ENCODE measurements at regions not wholly inside any gene's neighbourhood (a gene's known extent, or its start where the extent isn't known, plus 50 kb on each side); places are given as distances from the start of the nearest gene placed in this dataset.
"Not testable (repeated sequence)": the region's sequence is repeated elsewhere in the genome, so short reads cannot be mapped to it uniquely, and the experiment has no call there.

DNA sequence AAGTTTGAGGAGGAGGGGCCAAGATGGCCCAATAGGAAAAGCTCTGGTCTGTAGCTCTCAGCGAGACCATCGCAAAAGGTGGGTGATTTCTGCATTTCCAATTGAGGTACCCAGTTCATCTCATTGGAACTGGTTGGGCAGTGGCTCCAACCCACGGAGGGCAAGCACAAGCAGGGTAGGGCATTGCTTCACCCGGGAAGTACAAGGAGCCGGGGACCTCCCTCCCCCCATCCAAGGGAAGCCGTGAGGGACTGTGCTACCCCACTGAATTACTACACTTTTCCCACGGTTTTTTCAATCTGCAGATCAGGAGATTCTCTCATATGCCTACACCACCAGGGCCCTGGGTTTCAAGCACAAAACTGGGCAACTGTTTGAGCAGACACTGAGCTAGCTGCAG is 58.0 kb upstream of the EFCAB3 start:
- no peak for DNase-seq (ENCODE audit: low read depth)

DNA sequence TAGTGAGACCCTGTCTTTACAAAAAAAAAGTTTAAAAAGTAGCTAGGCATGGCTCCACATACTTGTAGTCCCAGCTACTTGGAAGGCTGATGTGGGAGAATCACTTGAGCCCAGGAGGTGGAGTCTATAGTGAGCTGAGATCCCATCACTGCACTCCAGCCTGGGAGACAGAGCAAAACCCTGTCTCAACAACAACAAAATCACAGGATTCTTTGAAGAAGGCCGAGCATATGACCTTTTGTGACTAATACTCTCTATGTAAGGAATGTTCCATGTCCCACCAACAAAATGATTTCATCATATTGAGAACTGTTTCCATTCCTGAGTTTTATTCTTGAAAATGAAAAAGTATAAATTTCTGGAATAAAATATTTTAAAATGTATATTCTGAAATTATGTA is 58.9 kb upstream of the EFCAB3 start:
- DNase-seq (ENCODE audit: low read depth): peak; percentile 26

DNA sequence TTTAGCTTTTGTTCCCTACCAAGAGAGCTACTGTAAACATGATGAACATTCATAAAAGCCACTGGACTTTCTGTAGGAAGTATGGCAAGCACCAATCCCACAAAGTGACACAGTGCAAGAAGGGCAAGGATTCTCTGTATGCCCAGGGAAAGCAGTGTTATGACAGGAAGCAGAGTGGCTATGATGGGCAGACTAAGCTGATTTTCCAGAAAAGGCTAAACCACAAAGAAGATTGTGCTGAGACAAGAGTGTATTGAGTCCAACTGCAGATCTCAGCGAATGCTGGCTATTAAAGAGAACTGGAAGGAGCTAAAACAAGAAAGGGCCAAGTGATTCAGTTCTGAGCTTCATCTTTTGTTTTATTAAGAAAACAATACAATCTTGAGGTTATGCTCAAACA is 60.5 kb upstream of the EFCAB3 start:
- DNase-seq (ENCODE audit: low read depth): no peak

DNA sequence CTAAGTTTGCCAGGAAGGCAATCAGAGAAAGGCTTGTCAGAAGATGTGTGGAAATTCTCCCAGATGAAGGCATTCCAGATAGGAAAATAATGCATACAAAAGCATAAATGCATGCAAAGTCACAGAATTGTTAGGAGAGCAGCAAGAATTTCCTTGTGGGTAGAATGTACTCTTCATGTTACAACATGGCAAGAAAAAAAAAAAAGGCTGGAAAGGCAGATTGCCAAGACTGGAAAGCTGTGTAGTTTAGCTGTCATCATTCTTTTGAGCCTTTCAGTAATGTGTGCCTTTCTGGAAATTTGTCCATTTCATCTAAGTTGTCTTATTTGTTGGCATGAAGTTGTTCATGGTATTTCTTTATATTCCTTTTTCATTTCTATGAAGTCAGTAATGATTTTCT is 71.0 kb upstream of the EFCAB3 start:
- DNase-seq (ENCODE audit: low read depth): no peak

DNA sequence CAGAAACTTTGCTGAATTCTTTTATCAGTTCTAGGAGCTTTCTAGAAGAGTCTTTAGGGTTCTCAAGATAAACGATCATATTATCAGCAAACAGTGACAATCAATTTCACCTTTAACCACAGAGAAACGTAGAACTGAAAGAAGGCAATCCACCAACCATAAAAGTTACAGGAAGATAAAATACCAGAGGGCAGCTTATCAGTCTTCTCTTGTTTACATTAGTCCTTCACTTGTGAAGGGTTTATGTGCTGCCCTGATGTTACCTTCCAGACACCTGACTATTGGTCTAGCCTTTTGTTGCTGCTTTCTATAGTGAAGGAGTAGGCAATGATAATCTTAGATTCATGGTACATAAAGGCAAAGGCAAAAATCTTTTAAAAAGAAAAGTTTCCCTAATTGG is 73.2 kb upstream of the EFCAB3 start:
- no peak for DNase-seq (ENCODE audit: low read depth)

DNA sequence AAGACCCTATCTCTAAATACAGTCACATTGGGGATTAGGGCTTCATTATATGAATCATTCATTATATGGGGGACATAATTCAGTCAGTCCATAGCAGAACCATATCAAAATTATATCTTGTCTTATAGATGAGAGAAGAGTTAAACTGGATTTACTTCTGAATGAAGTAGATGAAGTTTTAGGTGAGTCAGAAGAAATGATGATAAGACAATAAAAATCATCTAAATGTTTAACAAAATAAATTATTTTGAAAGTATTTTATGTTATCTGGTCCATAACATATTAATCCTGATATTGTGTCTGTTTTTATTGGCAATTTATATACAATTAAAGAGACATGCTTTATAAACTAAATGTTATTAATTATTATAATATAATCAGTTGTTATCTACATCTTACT is 76.9 kb upstream of the EFCAB3 start:
- DNase-seq (ENCODE audit: low read depth): no peak

DNA sequence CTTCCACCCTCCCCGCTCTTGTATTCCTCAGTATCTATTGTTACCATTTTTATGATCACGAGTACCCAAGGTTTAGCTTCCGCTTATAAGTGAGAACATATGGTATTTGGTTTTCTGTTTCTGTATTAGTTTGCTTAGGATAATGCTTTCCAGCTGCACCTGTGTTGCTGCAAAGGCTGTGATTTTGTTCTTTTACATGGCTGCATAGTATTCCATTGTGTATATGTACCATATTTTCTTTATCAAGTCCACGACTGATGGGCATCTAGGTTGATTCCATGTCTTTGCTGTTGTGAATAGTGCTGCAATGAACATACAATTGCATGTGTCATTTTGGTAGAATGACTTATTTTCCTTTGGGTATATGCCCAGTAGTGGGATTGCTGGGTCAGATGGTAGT is 79.7 kb upstream of the EFCAB3 start:
- DNase-seq (ENCODE audit: low read depth): no peak

DNA sequence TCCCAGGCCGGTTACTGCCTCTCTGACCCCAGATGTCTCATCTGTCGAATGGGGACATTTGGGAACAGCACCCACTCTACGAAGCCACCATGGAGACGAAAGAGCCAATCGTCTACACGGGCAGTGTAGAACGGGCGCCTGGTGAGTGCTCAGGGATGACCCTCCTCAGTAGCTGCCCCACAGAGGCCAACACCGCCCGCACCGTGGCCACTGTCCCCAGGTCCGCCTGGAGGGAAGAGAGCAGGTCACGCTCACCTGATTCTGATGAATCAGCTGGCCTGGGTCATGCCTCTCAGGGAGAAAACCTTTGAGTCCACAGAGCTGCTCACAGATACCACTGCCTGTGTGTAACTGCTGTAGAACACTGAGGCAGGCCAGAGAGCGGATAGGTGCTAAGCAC is 105.1 kb upstream of the EFCAB3 start:
- DNase-seq (ENCODE audit: low read depth): not testable (repeated sequence)

DNA sequence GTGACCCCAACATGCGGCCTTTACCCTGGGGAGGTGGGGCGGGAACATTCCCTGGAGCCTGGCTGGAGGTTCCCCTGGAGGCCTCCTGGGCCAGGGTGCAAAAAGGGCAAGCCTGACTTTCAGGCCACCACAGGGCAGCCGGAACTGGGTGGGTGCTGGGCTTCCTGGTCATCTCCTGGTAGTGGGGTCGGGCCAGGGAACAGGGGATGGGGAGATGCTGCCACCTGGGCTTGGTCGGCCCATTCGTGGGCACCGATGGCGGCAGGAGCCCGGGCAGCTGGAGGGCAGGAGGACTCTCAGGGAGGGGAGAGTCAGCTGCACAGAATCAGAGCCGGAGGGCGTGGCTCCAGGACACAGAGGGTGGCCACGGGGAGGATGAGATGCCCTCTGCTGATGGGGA is 112.0 kb upstream of the EFCAB3 start:
- not testable (repeated sequence) for DNase-seq (ENCODE audit: low read depth)

DNA sequence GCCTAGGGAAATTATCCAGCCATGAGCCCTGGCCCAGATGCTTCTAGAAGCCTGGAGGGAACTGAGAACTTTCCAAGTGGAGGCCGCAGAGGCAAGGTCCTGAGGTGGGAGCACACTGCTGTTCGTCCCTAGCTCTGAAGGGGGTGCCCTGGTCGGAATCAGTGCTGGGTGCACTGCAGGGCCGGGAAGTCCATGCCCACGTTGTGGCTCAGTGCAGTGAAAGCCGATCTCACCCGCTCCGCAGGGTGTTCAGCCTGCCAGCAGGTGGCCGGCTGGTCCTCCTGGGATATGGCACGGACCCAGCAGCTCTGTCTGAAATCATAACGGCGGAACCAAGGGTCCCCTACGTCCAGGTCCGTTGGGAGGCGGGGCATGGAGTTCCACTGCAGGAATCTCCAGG is 115.4 kb upstream of the EFCAB3 start:
- DNase-seq (ENCODE audit: low read depth): not testable (repeated sequence)

DNA sequence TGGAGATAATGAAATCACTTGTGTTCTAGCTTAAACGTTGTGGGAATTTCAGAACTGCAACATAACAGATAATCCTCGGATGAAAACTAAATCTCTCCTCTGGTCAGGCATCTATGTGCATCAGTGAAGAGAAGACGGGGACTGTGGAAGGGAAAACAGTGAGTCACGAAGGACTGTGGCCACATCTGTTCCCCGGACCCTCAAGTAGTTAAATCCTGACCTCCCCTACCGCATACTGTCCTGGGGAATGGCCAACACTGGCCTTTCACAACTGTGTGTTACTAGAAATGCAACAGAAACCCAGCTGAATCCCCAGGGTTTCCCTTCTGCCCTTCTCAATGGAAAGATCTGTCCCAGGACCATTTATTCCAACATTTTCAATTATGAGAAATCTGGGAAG is 124.6 kb upstream of the EFCAB3 start:
- DNase-seq (ENCODE audit: low read depth): peak; percentile 60

DNA sequence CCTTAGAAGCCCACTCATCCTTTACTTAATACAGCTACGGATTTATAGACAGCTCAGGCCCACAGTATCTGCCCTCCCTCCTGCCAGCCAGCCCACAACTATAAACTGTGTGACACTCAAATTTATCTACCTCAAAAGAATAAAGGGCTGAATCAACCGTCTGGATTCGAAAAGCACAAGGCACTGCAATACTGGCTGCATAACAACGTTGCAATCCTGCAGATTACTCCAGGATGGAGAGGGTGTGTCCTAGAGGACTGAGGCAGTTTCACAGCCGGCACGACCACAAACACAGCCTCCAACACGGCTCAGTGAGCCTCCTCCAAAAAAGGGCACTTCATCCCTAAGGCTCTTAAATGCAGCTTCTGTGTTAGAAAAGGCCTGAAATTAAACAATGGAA is 138.3 kb upstream of the EFCAB3 start:
- peak; percentile 5 for DNase-seq (ENCODE audit: low read depth)

DNA sequence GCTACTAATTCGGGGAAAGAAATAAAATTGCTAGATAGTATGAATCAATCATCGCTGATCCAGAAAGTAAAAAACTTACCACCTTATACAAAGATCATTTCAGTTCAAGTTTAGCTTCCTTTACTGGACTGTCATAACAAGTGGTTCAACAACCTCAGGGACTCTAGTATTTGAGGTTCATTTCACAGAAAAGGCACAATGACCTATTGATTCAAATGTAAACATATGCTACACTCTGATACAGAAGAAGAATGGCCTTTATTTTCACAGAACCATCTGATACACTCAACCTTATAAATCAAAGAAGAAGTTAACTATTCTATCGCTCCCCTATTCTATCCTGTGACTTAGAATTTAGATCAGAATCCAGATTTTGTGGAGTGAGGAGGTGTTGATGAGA is 140.8 kb upstream of the EFCAB3 start:
- DNase-seq (ENCODE audit: low read depth): not testable (repeated sequence)

DNA sequence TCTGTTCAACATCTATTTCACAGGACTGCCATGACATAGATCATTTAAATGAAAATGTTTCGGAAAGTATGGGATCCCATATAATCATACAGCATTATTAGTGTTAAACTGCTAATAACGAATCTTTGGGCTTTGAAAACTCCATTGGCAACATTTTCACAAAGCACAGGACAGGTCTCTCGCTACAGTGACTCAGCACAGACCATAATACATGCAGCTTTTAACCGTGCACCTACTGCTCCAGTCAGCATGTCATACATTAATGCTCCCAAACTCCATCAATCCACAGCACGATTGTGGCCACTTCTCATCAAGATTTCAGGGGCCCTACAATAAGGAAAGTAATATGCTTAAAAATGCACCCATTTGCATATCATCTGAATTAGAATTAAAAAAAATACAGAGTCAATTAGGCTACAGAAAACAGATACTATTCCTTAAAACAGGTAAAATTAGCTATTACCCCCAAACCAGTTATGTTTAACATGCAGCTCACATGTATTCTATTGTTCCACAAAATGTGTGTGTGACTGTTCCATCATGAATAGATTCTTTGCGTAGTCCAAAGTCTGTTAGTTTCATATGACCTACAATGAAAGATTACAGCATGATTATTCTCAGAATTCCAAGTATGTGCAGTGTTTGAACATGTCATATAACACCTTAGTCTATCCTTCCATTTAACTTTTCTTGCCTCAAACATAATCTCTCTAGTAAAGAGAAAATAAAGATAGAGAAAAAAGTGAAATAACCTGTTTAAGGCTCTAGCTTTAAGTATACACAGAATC is 141.6 kb upstream of the EFCAB3 start:
- DNase-seq (ENCODE audit: low read depth): not testable (repeated sequence)

DNA sequence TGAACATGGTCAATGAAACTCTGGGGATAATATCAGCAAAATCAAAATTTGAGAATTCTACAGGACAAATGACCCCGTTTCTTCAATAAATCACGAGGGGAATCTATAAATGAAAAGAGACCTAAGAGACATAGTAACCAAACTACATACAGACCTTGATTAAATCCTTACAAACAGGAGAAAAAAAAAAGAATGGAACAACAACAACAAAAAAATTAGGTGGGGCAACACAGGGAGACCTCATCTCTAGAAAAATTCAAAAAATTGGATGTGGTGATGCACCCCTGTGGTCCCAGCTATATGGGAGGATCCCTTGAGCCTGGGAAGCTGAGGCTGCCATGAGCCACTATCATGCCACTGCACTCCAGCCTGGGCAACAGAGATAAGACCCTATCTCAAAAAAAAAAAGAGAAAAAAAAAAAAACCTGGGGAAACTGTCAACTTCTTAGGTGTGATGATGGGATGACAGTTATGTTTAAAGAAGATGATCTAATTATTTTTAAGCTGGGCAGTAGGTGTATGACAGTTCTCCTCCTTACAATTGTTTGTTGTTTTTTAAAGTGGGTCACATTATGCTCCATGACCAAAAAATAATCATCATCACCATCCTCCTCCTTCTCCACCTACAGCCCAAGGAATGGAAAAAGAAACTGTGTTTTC is 146.4 kb upstream of the EFCAB3 start:
- not testable (repeated sequence) for DNase-seq (ENCODE audit: low read depth)

DNA sequence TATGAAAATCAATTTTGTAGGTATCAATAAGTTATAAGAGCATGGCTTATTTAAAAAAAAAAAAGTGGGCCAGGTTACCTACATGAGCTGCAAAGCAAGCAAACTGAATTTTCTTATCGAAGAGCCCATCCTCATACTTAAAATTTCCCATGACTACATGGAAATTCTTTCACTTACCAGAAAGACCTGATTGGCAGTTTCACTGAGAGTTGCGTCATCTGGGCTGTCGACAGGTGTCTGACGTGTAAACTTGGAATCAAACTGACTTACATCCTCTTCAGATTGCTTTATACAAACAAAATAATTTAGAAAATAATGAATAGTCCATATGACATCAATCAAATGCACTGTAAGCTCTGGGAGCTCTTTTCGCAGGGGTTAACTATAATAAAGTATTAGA is 149.1 kb upstream of the EFCAB3 start:
- not testable (repeated sequence) for DNase-seq (ENCODE audit: low read depth)

DNA sequence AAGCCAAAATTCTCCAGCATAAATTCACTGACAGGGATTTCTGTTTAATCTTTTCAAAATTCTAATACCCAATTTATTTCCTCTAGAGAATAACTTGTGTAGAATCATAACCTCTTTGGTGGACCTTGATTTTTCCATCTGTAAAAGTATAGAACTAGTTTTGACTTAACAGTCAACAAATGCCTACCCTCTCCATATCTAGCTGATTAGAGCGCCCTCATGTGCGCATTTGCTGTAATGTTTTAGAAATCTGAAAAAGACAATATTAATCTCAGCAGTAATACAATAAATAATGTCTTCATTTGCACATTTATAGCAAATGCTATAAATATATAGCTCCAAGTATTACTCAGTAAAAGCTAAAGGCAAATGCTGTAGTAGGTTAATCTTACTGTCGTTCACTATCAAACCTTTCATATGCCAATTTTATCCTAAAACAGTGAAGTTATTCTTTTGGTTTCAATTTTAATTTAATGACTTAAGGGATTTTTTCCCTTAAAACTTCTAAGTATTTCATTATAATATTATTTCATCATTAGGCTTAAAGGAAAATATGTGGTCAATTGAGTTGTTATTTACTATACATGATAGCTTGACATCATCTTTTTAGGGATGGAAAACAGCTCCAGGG is 153.6 kb upstream of the EFCAB3 start:
- DNase-seq (ENCODE audit: low read depth): not testable (repeated sequence)

DNA sequence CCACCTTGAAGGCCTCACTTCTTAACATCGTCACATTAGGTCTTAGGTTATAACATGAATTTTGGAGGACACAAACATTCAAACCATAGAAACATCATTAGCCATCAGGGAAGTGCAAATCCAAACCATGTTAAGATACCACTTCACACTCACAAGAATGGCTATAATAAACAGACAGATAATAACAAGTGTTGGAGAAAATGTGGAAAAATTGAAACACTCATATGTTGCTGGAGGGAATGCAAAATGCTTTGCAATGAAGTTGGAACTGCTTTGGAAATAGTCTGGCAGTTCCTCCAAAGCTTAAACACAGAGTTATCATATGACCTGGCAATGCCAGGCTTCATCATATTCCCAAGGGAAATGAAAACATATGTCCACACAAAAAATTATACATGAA is 156.8 kb upstream of the EFCAB3 start:
- DNase-seq (ENCODE audit: low read depth): not testable (repeated sequence)

DNA sequence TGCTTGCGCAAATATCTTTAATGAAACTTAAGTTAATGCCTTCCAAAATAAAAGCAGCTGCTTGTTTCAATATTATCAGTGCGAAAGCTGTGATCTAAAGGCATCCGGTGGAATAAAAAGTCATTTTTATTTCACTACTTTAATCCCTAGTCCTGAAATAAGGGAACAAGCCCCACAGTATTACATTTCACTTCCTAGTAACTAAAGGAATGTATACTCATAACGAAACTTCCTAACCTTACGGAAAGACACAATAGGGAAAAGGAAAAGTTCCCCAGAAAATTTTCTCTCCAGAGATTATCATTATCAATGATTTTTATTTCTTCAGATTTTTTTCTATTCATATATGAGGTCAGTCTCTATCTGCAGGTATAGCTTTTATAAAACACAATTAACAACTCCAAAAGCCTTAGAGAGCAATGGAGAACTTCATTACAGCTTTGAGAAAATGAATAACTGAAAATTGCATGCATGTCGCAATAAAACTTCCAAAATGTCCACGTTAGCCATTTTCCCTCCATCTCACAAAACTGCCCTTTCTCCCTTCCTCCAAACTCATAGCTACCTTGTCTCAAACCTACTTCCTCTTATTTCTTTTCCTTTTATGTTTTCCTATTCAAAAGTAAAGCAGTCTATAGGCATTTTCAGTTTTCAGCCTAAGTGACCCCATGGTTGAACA is 154.3 kb upstream of the MED13 start:
- DNase-seq (ENCODE audit: low read depth): no peak

DNA sequence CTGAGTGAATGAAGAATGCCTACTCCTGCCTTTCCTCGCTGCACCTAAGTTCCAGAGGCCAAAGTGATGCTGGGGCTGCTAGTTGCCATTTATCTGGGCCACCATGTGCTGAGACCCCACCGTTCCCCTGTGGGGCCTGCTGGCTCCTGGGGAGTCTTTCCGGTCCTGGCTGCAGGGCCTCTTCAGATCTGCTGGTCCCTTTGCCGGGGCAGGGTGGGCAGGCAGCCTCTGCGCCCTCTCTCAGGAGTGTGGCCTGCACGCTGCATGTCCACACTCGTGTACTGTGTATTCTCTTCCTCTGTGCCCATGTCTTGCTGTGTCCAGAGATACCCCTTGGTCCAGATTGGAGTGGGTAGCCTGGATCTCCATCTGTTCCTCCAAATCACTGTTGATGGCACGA is 151.8 kb upstream of the MED13 start:
- DNase-seq (ENCODE audit: low read depth): no peak

DNA sequence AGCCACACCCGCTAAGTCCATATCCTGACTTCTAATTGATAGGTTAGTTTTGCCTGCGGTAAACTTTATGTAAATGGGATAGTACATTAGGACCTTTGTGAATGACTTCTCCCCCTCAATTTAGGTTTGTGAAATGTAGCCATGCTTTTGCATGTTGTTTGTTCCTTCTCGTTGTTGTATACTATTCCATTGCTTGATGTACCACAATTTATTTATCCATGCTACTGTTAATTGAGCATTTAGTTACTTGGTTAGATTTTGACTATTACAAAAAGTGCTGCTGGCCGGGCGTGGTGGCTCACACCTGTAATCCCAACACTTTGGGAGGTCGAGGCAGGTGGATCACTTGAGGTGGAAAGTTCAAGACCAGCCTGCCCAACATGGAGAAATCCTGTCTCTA is 150.8 kb upstream of the MED13 start:
- DNase-seq (ENCODE audit: low read depth): not testable (repeated sequence)

DNA sequence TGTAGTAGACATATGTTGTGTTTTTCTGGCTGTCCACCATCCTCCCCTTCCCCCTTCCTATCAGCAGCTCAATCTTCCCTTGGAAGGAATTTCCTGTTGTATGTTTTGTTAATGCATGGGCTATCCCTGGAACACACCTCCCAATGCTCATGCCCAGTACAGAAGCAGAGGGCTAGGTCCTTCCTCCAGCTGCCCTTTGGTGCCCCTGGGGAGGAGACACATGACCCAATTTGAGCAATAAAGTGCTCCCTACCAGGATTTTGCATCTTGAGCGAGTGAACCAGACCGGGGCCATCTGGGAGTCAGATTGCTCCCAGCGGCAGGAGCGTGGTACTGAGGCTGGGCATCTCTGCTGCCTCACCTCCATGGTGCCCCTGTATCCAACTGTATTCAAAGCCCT is 141.5 kb upstream of the MED13 start:
- DNase-seq (ENCODE audit: low read depth): no peak

Measured in LHCN-M2 (cell line).